GM18508 (cell line): ENCODE measurements at regions not wholly inside any gene's neighbourhood (a gene's known extent, or its start where the extent isn't known, plus 50 kb on each side); places are given as distances from the start of the nearest gene placed in this dataset.

ENCODE experiments used
- ATAC-seq: cut with Tn5 transposase; IDR thresholded peaks from one replicate; pipeline ENCODE4 v1.9.1; 2021; ENCODE audit warnings: moderate number of reproducible peaks; ENCODE audit not compliant: insufficient read depth, unreplicated experiment

DNA sequence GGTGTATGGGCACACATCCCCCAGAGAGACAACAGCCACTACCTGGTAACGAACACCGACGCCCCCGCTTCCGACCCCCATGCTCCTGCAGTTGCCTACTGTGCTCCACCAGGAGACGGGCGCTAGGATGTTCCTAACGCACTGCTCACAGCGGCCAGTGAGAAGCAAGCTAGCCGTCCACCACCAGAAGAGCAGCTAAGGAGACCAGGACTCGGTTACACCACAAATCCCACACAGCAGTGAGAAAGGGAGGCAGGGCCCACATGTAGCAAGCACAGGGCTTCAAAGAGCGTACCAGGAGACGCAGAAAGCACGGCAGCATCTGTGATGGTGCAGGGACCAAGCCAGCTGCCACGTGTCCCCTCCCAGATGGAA, 117.0 kb downstream of the NCOR2 start:
- no peak for ATAC-seq

DNA sequence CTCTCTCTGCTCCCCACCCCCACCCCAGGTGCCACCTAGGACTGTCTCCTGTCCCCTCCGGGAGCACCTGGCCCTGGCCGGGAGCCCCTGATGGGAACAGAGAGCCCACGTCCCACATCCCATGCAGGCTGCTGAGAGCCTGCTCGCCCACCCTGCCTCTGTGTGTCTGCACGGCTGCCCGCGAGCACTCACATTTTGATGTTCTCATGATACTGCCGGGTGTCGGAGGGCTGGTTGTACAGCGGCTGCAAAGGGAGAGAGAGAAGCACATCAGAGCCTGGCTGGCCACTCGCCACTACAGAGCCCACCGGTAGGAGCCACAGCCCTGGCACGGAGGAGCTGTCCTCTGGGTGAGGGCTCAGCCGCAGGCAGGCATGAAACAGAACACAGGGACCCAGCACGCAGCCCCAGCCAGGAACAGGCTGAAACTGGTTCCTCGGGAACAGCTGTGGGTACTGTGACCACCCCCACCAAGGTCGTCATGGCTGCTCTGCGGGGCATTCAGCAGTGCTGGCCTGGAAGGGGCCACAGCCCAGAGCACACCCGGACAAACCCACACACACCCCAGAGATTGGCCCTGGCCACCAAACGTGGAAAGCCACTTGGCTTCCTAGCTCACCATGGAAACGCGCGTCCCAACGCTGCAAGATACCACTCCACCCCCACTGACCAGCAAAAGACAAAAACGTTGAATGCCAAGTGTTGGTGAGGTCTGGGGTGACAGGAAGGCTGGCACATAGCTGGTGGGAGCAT, 117.6 kb downstream of the NCOR2 start:
- ATAC-seq, result no peak

DNA sequence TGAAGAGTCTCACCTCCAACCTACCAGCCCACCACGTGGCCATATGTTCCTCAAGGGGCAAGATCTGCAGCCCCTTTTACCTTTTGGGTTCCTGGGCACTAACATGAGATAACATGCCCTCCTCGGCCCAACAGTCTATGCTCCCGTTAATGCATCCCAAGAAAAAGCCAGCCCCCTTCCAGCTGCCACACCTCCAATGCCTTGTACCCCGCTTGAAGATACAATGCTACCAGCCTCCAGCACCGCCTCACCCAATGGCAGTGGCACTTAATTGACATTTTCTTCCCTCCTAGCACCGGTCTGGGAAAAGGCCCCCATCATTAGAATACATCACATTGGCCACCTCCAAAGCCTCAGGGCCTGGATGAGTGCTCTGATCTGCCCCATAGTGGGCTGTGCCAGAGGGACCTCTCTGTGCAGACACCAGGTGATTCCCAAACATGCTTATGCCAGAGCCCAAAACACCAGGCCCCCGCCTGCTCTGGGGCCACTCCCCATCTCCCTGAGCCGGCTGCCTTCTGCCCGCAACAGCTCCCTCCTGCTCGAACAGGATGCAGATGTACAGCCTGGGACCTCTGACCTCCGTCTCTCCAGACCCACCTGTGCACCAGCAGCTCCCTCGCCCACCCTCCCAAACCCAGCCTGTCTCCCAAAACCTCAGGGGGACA, 118.3 kb downstream of the NCOR2 start:
- ATAC-seq, result no peak

DNA sequence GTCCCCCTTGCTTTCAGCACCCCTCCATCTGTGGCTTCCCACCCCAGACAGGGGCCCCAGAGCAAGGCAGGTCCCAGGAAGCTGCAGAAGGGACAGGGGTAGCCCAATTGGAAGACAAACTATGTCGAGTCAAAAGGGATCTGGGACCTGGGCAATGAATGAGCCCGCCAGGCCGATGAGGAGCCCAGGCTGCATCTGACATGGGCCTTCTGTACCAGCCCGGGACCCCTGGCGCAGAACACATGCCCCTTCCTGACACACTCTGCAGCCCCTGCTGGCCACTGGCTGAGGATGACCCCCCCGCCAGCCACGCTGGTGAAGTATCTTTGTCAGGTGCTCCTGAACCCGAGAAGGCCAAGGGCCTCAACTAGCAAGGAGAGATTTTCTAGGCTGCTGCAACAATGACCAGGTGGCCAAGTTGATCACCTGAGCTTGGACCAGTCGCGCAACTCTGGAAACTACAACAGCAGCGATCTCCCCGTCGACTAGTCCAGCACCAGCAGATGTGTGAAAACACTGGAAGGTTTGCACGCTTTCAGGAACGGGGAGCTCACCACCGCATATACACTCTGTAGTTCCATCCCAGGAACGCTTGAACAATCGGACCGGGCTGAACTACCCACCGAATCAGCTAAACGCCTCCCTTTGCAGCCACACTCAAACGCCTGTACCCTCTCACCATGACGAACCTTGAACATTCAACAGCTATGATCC, 119.0 kb downstream of the NCOR2 start:
- ATAC-seq, result no peak

DNA sequence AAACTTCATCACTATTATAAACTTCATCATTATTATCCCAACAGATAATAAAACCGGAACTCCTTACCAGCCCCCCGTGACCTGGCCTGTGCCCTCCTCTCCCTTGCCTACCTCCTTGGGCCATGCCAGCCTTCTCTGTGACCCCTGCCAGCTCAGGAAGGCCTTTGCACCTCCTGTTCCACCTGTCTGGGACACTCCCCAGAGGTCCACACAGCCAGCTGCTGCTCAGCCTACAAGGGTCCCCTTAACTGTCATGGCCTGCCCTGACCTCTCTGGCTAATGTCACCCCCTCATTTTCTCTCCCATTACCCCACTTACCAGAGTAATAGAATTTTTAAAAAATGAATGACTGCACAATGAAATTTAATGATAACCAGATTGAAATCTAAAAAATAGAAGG, 121.0 kb downstream of the NCOR2 start:
- ATAC-seq, result no peak

DNA sequence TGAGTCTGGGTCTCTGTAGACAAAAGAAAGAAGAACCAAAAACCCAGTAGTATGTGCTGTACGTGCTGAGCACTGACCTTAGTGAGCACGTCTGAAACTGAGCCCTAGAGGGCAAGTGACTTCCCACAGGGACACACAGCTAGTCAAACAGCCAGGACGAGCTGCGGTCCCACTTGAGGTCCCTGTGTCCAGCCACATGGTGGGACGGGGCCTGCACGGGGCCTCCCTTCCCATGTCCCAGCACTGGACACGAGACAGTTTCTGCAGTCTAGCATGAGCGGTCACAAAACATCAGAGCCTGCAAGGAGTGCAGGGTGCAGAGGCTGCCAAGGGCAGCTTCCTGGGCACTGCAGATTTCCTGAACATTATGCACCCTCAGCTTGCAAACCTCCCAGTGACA, 121.6 kb downstream of the NCOR2 start:
- ATAC-seq, result no peak

DNA sequence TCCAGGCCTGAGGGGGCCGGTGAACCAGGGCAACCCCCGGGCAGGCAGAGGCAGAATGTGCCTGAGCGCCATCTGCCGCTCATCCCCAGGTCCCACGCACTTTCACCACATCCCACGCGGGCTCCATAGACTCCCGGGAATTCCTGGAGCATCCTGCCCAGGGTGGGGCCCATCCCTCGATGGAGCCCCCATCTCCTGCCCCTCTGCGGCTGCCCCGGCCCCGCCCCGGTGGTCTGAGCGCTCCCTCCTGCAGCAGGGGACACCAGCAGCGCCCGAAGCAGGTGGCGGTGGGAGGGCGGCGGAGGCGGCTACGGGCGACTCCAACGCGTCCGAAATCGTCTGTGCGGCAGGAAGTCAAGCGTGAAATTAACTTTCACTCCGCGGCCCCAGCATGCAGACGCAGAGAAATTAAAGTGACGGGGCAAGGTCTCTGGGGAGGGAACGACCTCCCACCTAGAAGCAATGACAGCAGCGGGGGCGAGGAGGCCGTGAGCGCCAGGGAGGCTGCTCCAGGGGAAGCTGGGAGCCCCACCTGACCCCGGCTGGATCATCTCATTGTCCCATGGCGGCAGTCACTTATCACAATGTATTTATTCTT, 122.2 kb downstream of the NCOR2 start:
- no peak for ATAC-seq

DNA sequence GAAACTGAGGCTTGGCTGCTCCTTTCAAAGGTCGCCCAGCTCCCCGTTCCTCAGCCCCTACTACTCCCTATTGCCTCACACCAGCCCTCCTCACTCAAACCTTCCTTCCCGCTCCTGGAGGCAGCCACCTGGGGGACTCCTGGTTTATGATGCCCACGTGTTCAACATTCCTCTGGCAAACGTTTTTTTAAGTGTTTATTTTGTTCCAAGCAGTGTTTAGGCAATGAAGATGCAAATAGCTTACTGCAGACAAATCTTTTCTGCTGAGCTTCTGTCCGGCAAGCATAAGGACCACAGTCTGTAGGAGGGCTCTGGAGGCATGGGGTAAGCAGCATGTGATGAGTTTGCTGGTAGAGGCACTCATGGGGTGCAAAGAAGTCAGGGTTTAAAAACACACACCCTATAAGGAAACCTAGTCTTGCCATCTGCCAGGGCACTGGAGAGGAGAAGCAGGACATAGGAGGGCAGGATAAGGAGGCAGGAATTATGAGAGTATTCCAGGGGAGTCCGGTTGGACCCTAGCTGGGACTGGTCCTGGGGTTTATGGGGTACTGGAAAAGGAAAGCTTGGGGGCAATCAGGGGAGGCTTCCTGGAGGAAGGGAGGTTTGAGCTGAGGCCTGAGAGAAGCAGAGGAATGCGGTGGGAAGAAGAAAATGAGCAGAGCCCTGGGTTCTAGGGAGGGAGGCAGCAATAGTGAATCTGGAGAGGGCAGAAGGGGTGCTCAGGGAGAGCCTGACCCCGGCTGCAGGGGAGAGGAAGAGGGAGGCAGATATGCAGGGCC, 123.3 kb downstream of the NCOR2 start:
- ATAC-seq, result no peak

DNA sequence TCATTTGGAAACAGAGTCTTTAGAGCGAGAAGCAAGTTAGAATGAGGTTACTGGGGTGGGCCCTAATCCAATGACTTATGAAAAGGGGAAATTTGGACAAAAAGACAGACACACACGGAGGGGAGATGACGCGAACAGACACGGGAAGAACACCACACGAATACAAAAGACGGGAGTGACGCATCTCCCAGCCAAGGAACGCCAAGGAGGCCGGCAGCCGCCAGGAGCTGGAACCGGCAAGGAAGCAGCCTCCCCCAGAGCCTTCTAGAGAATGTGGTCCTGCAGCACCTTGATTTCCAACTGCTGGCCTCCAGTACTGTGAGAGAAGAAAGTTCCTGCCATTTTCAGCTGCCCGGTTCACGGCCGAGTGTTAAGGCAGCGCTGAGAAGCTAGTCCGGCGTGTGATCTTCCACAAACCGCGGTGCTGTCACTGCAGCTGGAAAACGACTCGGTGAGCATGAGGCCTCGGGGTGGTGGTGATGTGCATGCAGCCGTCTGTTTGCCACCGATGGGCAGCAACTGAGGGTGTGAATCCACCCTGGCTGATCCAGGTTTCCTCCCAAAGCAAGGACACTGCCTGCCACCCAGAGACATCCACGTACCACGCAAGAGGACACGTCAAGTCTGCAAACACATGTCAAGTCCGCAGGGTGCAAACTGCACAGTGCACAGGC, 124.5 kb downstream of the NCOR2 start:
- no peak for ATAC-seq

DNA sequence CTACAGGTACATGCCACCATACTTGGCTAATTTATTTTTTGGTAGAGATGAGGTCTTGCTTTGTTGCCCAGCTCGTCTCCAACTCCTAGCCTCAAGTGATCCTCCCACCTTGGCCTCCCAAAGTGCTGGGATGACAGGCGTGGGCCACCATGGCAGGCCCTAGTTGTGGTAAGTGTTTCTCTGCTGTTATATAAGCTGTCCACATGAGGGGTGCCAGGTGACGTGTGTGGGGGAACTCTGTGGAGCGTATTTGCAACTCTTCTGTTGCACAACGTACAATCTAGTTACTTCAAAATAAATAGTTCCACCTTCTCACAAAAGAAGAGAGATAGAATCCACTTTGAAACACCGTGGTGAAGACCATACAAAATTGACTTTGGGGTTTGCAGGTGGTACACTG, 125.1 kb downstream of the NCOR2 start:
- ATAC-seq, result no peak

DNA sequence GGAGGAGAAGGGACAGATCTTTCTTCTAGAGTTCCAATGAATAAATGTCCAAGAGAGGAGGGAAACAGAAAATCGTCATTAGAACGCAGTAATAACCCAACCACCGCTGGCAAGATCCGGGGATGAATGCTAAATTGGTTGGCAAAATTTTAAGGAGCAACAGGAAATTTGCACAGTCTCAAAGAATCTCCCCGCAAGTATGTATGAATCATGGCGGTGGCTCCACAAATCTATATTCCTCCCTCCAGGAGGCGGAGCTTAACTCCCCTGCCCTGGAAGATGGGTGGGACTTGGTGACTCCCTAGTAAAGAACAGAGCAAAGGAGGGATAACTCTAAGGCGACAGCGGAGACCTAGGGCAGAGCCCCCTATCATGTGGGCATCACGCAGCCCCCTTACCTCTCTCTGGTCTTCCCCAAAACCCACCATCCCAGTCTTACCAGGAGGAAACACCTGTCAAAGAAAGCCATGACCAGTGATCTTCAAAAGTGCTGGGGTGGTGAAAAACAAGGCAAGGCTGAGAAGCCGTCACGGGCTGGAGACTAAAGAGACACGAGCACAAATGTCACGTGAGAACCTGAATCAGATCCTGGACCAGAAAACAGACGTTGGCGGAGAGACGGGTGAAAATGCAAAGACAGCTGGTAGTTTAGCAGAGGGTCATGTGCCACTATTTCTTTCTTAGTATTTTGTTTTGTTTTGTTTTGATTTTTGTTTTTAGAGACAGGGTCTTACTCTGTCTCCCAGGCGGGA, 125.8 kb downstream of the NCOR2 start:
- no peak for ATAC-seq

DNA sequence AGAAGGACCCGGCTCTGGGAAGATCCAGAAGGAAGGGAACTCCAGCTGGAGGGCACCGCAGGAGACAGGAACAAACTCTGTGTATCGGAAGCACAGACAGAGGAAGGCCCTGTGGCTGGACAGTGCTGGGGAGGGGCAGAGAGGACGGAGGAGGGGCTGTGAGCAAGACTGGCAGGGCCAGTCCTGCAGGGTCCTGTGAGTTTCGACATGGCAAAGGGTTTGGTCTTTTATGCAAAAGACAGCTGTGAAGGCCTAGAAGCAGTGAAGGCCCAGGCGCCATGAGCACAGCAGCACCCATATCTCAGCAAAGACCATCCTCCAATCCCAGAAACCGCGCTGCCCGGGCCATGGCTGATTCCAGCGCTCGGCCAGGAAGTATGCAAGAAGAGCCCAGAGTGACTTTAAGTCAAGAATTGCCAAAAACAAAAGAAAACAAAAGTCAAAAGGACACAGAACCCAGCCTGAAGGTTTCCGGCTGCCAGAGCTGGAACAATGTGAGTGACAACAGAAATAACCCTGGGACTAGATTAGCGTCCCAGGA, 126.5 kb downstream of the NCOR2 start:
- ATAC-seq, result no peak

DNA sequence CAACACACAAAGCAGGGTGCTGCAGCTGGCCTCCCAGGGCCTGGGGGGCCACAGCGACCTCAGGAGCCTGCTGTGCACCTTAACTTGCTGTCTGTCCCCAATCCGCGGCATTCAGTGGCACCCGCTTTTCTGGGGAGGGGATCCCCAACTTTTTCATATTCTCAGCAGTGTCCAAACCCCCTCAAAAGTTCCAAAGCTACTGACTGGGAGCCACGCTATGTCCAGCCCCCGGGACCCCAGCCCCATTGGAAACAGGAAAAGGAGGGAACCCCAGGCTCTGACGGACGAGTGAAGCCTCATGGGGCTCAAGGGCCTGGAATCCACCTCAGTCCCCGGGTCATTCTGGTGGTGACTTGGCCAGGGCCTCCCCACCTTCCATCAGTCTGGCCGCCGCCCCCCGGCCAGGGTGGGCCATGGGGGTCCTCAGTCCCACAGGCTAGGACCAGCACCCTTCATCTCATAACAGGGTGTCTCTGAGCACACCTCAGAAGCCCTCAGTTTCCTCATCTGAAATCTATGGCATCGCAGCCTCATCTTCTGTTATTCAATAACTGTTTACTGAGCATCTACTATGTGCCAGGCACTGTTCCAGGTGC, 127.3 kb downstream of the NCOR2 start:
- no peak for ATAC-seq

DNA sequence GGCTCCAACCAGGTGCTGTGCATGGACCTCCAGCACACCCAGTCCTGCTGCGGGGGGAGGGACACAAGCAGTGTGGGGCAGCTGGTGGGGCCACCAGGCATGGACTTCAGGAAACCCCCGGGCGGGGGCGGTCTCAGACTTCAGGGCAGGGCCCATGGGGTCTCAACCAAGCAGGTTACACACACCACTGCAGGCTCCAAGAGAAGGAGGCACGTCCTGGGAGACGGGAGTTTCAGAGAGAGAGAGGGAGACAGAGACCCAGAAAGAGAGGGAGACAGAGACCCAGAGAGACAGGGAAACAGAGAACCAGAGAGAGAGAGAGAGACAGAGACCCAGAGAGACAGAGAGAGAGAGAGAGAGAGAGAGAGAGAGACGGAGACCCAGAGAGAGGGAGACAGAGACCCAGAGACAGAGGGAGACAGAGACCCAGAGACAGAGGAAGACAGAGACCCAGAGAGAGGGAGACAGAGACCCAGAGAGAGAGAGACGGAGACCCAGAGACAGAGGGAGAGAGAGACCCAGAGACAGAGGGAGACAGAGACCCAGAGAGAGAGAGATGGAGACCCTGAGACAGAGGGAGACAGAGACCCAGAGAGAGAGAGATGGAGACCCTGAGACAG, 128.9 kb downstream of the NCOR2 start:
- ATAC-seq, result no peak

DNA sequence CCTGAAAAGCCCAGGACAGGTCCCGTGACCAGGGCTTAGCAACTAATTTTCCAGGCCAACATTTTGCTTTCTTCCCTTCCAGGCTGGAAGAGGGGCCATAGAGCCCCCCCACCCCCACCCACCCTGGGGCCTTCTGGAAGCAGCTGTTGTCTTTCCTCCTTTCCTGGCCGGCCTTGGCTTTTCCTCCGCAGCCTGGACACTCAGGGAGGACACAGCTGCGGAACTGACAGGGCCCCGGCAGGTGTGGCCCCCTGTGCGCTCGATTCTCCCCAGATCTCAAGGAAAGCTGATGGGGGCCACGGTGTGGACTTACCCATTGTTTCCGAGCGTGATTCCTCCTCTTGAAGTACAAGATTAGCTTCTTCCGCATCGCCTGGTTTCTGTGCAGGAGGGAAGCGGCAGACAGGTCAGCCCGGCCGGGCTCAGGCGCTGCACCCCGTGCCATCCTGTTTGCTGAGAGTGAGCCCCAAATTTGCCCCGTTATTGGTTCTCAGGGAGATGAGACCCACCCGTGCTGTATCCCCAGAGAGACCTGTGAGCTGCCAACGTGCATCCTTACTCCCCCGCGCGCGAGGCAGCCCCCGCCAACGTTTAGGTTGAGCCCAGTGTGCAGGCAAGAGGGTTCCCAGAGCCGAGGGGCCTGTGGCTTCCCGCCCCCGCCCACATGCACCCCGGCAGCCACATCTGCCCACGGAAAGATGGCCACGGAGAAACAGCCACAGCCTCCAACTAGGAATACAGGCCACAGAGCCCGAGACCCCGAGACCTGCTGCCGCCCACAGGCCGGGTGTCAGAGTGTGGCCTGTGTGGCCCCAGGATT, 129.6 kb downstream of the NCOR2 start:
- ATAC-seq, result no peak

DNA sequence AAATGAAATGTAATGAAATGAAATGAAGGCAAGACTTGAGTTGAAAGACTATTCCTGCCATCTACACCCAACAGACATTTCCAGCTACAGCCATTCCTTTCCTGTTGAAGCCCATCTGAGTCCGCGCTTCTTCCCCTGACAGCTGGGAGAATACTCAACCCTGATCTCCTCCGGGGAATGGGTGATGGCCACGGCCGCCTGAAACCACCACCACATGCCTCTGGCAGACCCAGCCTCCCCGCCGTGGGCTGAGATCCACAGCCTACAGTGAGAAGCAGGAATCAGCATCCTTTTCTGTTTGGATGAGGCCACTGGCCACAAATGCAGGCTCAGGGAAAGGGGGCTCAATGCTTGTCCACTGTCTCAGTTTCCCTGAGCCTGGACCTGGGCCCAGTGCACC, 130.3 kb downstream of the NCOR2 start:
- no peak for ATAC-seq

DNA sequence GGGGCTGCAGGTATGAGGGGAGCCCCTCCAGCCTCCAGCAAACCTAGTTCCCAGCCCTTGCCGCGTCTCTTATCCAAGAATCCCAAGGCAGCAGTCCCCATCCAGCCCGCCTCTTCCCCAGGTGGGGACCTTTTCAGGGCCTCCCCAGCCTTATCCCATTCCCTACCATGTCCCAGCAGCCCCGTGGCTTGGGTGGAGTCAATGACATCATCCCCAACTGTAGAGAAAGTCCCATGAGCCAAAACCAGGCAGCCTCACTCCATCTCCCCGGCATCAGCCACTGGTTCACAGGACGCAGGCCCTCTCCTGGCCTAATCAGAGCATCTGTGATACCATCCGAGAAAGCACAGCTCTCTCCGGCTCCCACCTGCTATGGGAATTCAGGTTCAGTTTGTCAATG, 131.0 kb downstream of the NCOR2 start:
- no peak for ATAC-seq
